Hepatocyte (in vitro differentiated cells): ENCODE measurements at regions not wholly inside any gene's neighbourhood (a gene's known extent, or its start where the extent isn't known, plus 50 kb on each side); places are given as distances from the start of the nearest gene placed in this dataset.

Source experiments
- DNase-seq: peaks from one replicate; pipeline ENCODE4 v3.0.0-alpha.2; 2016; ENCODE audit warnings: low spot score
- H2AFZ ChIP-seq: fragments of 200-600 bp; sonication (generic); 2 replicates; pipeline ENCODE4 v1.6.0; 2016; ENCODE audit warnings: antibody characterized with exemption, mild to moderate bottlenecking
- H3K27ac ChIP-seq: fragments of 200-600 bp; sonication (generic); 2 replicates; pipeline ENCODE4 v1.5.1; 2016; ENCODE audit warnings: mild to moderate bottlenecking
- H3K27me3 ChIP-seq: fragments of 200-600 bp; sonication (generic); 2 replicates; pipeline ENCODE4 v1.6.1; 2016
- H3K36me3 ChIP-seq: fragments of 200-600 bp; sonication (generic); replicated peaks from 2 replicates; pipeline ENCODE4 v1.5.1; 2016; ENCODE audit warnings: low read depth; ENCODE audit not compliant: insufficient read depth
- H3K4me1 ChIP-seq: fragments of 200-600 bp; sonication (generic); 2 replicates; pipeline ENCODE4 v1.5.1; 2016; ENCODE audit warnings: mild to moderate bottlenecking, moderate library complexity; ENCODE audit not compliant: insufficient read depth
- H3K4me2 ChIP-seq: fragments of 200-600 bp; sonication (generic); 2 replicates; pipeline ENCODE4 v1.6.0; 2016
- H3K4me3 ChIP-seq: fragments of 200-600 bp; sonication (generic); 2 replicates; pipeline ENCODE4 v1.5.1; 2016; ENCODE audit warnings: mild to moderate bottlenecking
- H3K79me2 ChIP-seq: fragments of 200-600 bp; sonication (generic); 2 replicates; pipeline ENCODE4 v1.6.0; 2017; ENCODE audit warnings: mild to moderate bottlenecking
- H3K9me2 ChIP-seq: fragments of 200-600 bp; sonication (generic); replicated peaks from 2 replicates; pipeline ENCODE4 v1.6.0; 2017; ENCODE audit warnings: mild to moderate bottlenecking; ENCODE audit not compliant: insufficient read depth
- H3K9me3 ChIP-seq: fragments of 200-600 bp; sonication (generic); 2 replicates; pipeline ENCODE4 v1.5.1; 2016; ENCODE audit warnings: low read depth, mild to moderate bottlenecking
- H4K20me1 ChIP-seq: fragments of 200-600 bp; sonication (generic); 2 replicates; pipeline ENCODE4 v1.6.0; 2016; ENCODE audit warnings: mild to moderate bottlenecking; ENCODE audit not compliant: insufficient read depth, poor library complexity, severe bottlenecking
- EZH2 ChIP-seq: fragments of 200-600 bp; sonication (generic); IDR thresholded peaks from 2 replicates; pipeline ENCODE4 v1.6.1; 2016; ENCODE audit warnings: antibody characterized with exemption, mild to moderate bottlenecking, borderline replicate concordance
- EZH2phosphoT487 ChIP-seq: fragments of 200-600 bp; sonication (generic); IDR thresholded peaks from one replicate; pipeline ENCODE4 v1.6.1; 2018; ENCODE audit warnings: antibody characterized with exemption, mild to moderate bottlenecking, low read depth, moderate library complexity; ENCODE audit not compliant: unreplicated experiment, severe bottlenecking
- WGBS: methylation state at CpG from one replicate; pipeline ENCODE4 v1.1.6; 2016; ENCODE audit warnings: low lambda C conversion rate; ENCODE audit errors: missing lambda C conversion rate; 5-methylcytosine and 5-hydroxymethylcytosine counted together
- TF ChIP-seq, protein P1 (sequence below): fragments of 200-600 bp; sonication (generic); IDR thresholded peaks from 2 replicates; pipeline ENCODE4 v1.5.1; 2016; ENCODE audit warnings: antibody characterized with exemption, mild to moderate bottlenecking; ENCODE audit not compliant: poor library complexity

DNA sequence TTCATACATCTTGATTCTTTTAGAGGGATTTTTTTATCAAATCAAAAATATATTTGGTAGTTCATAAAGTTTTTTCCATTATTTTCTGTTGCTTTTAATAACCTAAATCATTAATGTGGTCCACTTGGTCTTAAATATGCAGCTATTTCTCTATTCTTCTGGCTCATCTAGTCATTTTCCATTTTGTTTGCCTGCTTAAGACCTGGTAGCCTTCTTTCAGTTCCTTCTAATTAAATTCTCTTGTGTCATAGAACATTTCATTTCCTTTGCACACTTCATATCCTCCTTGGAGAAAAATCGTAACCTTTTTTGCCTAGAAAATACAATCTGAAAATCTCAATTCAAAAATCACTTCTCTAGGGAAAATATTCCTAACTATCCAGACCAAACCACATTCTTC, 387.0 kb downstream of the LRFN5 start:
- H3K4me2 ChIP-seq = no peak overlapping the region
- H2AFZ ChIP-seq = no peak overlapping the region
- 100% methylated on average over 1 of the region's 1 CpG for WGBS
- TF ChIP-seq EZH2phosphoT487 (no peak), EZH2 (no peak)
- TF ChIP-seq, protein P1, sequence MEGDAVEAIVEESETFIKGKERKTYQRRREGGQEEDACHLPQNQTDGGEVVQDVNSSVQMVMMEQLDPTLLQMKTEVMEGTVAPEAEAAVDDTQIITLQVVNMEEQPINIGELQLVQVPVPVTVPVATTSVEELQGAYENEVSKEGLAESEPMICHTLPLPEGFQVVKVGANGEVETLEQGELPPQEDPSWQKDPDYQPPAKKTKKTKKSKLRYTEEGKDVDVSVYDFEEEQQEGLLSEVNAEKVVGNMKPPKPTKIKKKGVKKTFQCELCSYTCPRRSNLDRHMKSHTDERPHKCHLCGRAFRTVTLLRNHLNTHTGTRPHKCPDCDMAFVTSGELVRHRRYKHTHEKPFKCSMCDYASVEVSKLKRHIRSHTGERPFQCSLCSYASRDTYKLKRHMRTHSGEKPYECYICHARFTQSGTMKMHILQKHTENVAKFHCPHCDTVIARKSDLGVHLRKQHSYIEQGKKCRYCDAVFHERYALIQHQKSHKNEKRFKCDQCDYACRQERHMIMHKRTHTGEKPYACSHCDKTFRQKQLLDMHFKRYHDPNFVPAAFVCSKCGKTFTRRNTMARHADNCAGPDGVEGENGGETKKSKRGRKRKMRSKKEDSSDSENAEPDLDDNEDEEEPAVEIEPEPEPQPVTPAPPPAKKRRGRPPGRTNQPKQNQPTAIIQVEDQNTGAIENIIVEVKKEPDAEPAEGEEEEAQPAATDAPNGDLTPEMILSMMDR = no peak
- no peaks in the 10 kb centered on the region for H4K20me1 ChIP-seq
- H3K36me3 ChIP-seq = no peaks in the 10 kb centered on the region
- H3K4me3 ChIP-seq = no peak overlapping the region
- no peaks in the 10 kb centered on the region for H3K79me2 ChIP-seq
- H3K27me3 ChIP-seq = no peaks in the 10 kb centered on the region
- H3K9me2 ChIP-seq = no peaks in the 10 kb centered on the region
- DNase-seq = no peak
- H3K27ac ChIP-seq = no peak overlapping the region
- no peaks in the 10 kb centered on the region for H3K4me1 ChIP-seq
- H3K9me3 ChIP-seq = no peaks in the 10 kb centered on the region

DNA sequence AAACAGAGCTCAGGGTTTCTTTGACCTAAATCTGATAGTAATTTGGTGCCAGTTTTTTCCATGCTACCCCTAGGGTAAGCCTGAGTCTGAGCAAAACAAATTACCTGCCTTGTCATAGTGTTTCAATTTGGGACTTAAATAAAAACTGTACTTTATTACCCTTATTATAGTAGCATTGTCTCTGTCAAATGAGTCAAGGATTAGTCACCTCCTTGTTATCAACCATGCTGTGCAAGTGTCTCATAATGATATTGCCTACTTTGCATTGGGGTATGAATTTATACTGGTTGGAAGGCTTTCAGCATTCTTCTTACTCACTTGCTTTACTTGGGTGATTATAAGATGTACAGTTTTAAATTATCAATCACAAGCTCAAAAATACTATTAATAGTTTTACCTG, 380.0 kb downstream of the LRFN5 start:
- TF ChIP-seq EZH2 = no peak
- TF ChIP-seq, protein P1 = no peak
- no peak for TF ChIP-seq EZH2phosphoT487
- no peak overlapping the region for H3K4me3 ChIP-seq
- no peak overlapping the region for H3K27ac ChIP-seq
- no peak overlapping the region for H3K4me2 ChIP-seq
- H3K27me3 ChIP-seq = no peaks in the 10 kb centered on the region
- no peak for DNase-seq
- H2AFZ ChIP-seq = no peak overlapping the region
- no peaks in the 10 kb centered on the region for H4K20me1 ChIP-seq
- H3K9me3 ChIP-seq = no peaks in the 10 kb centered on the region
- no peaks in the 10 kb centered on the region for H3K36me3 ChIP-seq
- H3K4me1 ChIP-seq = no peaks in the 10 kb centered on the region
- no peaks in the 10 kb centered on the region for H3K79me2 ChIP-seq
- no peaks in the 10 kb centered on the region for H3K9me2 ChIP-seq

DNA sequence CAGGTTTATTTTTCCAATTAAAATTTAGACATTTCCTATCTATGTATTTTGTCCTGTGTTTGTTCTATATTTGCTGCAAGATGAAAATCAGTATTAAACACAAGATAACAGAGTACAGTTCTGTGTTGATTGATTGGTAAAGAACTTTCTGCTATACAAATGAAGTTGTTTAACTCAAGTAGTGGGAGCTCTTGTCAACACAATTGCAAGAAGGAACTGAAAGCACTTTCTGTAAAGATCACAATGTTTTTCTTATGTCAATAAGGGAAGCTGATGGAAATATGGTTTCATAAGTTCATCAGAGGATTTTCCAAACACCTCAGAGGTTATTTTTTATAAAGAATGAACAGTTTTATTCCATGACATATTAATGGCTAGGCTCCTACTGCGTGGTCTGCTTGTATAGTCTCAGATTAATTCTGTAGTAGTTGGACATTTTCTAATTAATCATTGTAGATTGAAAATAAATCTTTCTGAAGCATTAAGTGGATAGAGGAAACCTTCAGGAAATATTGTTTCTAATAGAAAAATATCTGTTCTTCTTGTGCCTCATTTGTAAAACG, 379.5 kb downstream of the LRFN5 start:
- no peaks in the 10 kb centered on the region for H3K27me3 ChIP-seq
- no peaks in the 10 kb centered on the region for H3K9me2 ChIP-seq
- no peaks in the 10 kb centered on the region for H3K79me2 ChIP-seq
- H3K36me3 ChIP-seq = no peaks in the 10 kb centered on the region
- no peaks in the 10 kb centered on the region for H4K20me1 ChIP-seq
- H3K9me3 ChIP-seq = no peaks in the 10 kb centered on the region
- WGBS = 74% methylated on average over 2 of the region's 2 CpGs
- TF ChIP-seq, protein P1 = no peak
- TF ChIP-seq EZH2phosphoT487 (no peak), EZH2 (no peak)
- H3K4me3 ChIP-seq = no peak overlapping the region
- H3K4me1 ChIP-seq = no peaks in the 10 kb centered on the region
- no peak overlapping the region for H3K27ac ChIP-seq
- no peak for DNase-seq
- H2AFZ ChIP-seq = no peak overlapping the region
- no peak overlapping the region for H3K4me2 ChIP-seq

DNA sequence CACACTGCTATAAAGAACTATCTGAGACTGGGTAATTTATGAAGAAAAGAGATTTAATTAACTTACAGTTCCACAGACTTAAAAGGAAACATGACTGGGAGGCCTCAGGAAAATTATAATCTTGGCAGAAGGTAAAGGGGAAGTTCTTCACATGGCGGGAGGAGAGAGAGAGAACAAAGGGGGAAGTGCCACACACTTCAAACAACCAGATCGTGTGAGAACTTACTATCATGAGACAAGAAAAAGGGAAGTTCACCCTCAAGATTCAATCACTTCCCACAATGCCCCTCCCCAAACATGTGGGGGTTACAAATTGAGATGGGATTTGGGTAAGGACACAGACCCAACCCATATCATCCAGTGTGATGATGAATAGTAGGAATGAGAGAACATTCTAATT, 366.5 kb downstream of the LRFN5 start:
- no peaks in the 10 kb centered on the region for H3K27me3 ChIP-seq
- H3K4me1 ChIP-seq = no peaks in the 10 kb centered on the region
- H3K36me3 ChIP-seq = no peaks in the 10 kb centered on the region
- no peaks in the 10 kb centered on the region for H3K9me2 ChIP-seq
- no peaks in the 10 kb centered on the region for H3K9me3 ChIP-seq
- H3K79me2 ChIP-seq = no peaks in the 10 kb centered on the region
- no peak overlapping the region for H2AFZ ChIP-seq
- 84% methylated on average over 2 of the region's 2 CpGs for WGBS
- no peaks in the 10 kb centered on the region for H4K20me1 ChIP-seq
- H3K4me2 ChIP-seq = no peak overlapping the region
- TF ChIP-seq EZH2 (no peak), EZH2phosphoT487 (no peak)
- TF ChIP-seq, protein P1 = no peak
- no peak overlapping the region for H3K27ac ChIP-seq
- no peak overlapping the region for H3K4me3 ChIP-seq
- no peak for DNase-seq
